Adrenal gland (tissue), 9 donors: ENCODE measurements at regions not wholly inside any gene's neighbourhood (a gene's known extent, or its start where the extent isn't known, plus 50 kb on each side); places are given as distances from the start of the nearest gene placed in this dataset.

Experiments used
- DNase-seq, 7 donors: peaks; one replicate each; pipeline ENCODE4 v3.0.0-alpha.2; 2019 to 2020
- H3K27ac ChIP-seq, 5 donors: fragments of 200-600 bp; sonication (generic) in 4 of 5; 1 replicate in 3 of 5; 2 replicates in 2 of 5; pipeline versions ENCODE4 v1.5.1 to v1.8.0; 2016 to 2020; ENCODE audit warnings: mild to moderate bottlenecking in 1 of 5
- H3K27me3 ChIP-seq: fragments of 200-600 bp; 2 replicates; pipeline ENCODE4 v1.8.0; 2021
- H3K36me3 ChIP-seq, 2 donors: fragments of 200-600 bp; replicated peaks in 1 of 2; 1 replicate in 1 of 2; 2 replicates in 1 of 2; pipeline versions ENCODE4 v1.5.1 to v1.8.0; 2018 to 2022
- H3K4me1 ChIP-seq, 2 donors: fragments of 200-600 bp; replicated peaks in 1 of 2; 1 replicate in 1 of 2; 2 replicates in 1 of 2; pipeline versions ENCODE4 v1.5.1 to v1.8.0; 2018 to 2021
- H3K4me3 ChIP-seq, 4 donors: fragments of 200-600 bp; sonication (generic) in 3 of 4; one replicate each; pipeline ENCODE4 v1.5.1; 2016 to 2018
- H3K9me3 ChIP-seq, 3 donors: fragments of 200-600 bp; sonication (generic) in 1 of 3; replicated peaks in 1 of 3; 1 replicate in 2 of 3; 2 replicates in 1 of 3; pipeline versions ENCODE4 v1.5.1 to v1.8.0; 2016 to 2021
- CTCF ChIP-seq, 6 experiments: fragments of 450-650 bp in 4 of 6; fragments of 200-600 bp in 2 of 6; sonication (generic) in 1 of 6; IDR thresholded peaks; 1 replicate in 5 of 6; 2 replicates in 1 of 6; pipeline versions ENCODE4 v1.5.1 to v1.8.0; 2016 to 2021; ENCODE audit warnings: antibody characterized with exemption in 6 of 6, mild to moderate bottlenecking in 2 of 6, moderate library complexity in 1 of 6
- POLR2A ChIP-seq, 2 donors: fragments of 450-650 bp; IDR thresholded peaks; one replicate each; pipeline ENCODE4 v1.6.1; 2017; ENCODE audit warnings: antibody characterized with exemption in 2 of 2, mild to moderate bottlenecking in 2 of 2, moderate library complexity in 1 of 2
- WGBS, 4 donors: extraction: QIAGEN DNeasy Blood & Tissue Kit in 2 of 4; methylation state at CpG; one replicate each; pipeline versions ENCODE4 v1.1.5 to v1.1.7; 2013 to 2017; 5-methylcytosine and 5-hydroxymethylcytosine counted together
- intact Hi-C, 2 donors: fragments of 100-400 bp; cut with DNase I; formaldehyde crosslinking; loops; one replicate each; pipeline versions ENCODE4 v1.14.1 to v1.15.0; 2022 to 2023
- donor health status: healthy with polysubstance abuse.
- donor health status: Bipolar disorder and iron deficiency.
- donor health status: DM: yes; HTN: yes; CAD: no.
- donor health status: DM: no; HTN: no; CAD: no.
- donor health status: DM: no; HTN: no; CAD: no.

GRCh38 chr9:13589034-13589737 lies 309.7 kb upstream of the MPDZ start:
- no peaks in the 10 kb centered on the region for H3K27me3 ChIP-seq
- H3K9me3 ChIP-seq, result no peaks in the 10 kb centered on the region
- no peak overlapping the region for H3K27ac ChIP-seq
- TF ChIP-seq CTCF (IDR thresholded peaks at IDR 0.05), result no peak
- TF ChIP-seq POLR2A (IDR thresholded peaks at IDR 0.05), result no peak
- intact Hi-C loops, result no loop called here
- peaks cover 0 to 5% of the 10 kb centered on the region in 2 donors for H3K4me1 ChIP-seq
- H3K36me3 ChIP-seq, result no peaks in the 10 kb centered on the region
- DNase-seq, result no peak
- WGBS, 4 donors, result 74 to 79% (median 77%) methylated on average over 2 of the region's 2 CpGs
- H3K4me3 ChIP-seq, result no peak overlapping the region

- DNase-seq, result no peak
- intact Hi-C loops, result no loop called here
- H3K4me3 ChIP-seq, result no peak overlapping the region
- no peaks in the 10 kb centered on the region for H3K27me3 ChIP-seq
- no peaks in the 10 kb centered on the region for H3K9me3 ChIP-seq
- WGBS, 4 donors, result 17 to 21% (median 20%) methylated on average over 6 of the region's 6 CpGs
- H3K4me1 ChIP-seq, result peaks cover 0 to 5% of the 10 kb centered on the region in 2 donors
- peak overlapping the region in 2 of 5 donors; percentile 23 to 47 for H3K27ac ChIP-seq
- no peaks in the 10 kb centered on the region for H3K36me3 ChIP-seq
- TF ChIP-seq CTCF (IDR thresholded peaks at IDR 0.05) (no peak), POLR2A (IDR thresholded peaks at IDR 0.05) (no peak)
Observed at GRCh38 chr9:13588151-13589033, 308.9 kb upstream of the MPDZ start.

GRCh38 chr9:13587571-13587970 lies 308.1 kb upstream of the MPDZ start:
- intact Hi-C loops, result no loop called here
- DNase-seq, result no peak
- 74 to 88% (median 82%) methylated on average over 9 of the region's 9 CpGs for WGBS, 4 donors
- peaks cover 0 to 5% of the 10 kb centered on the region in 2 donors for H3K4me1 ChIP-seq
- no peaks in the 10 kb centered on the region for H3K9me3 ChIP-seq
- no peaks in the 10 kb centered on the region for H3K36me3 ChIP-seq
- TF ChIP-seq CTCF (IDR thresholded peaks at IDR 0.05) (no peak), POLR2A (IDR thresholded peaks at IDR 0.05) (no peak)
- H3K27ac ChIP-seq, result no peak overlapping the region
- no peaks in the 10 kb centered on the region for H3K27me3 ChIP-seq
- H3K4me3 ChIP-seq, result no peak overlapping the region

- Histone ChIP-seq H3K4me3 (no peak overlapping the region), H3K9me3 (no peaks in the 10 kb centered on the region), H3K4me1 (peaks cover 0 to 5% of the 10 kb centered on the region in 2 donors), H3K27ac (no peak overlapping the region), H3K36me3 (no peaks in the 10 kb centered on the region), H3K27me3 (no peaks in the 10 kb centered on the region)
- DNase-seq, result no peak
- WGBS, 4 donors, result 56 to 66% (median 63%) methylated on average over 7 of the region's 7 CpGs
- TF ChIP-seq CTCF (IDR thresholded peaks at IDR 0.05), result no peak
- no peak for TF ChIP-seq POLR2A (IDR thresholded peaks at IDR 0.05)
- intact Hi-C loops, result no loop called here
Observed at GRCh38 chr9:13586587-13587374, 307.3 kb upstream of the MPDZ start.
